K562 (cell line): ENCODE measurements at regions not wholly inside any gene's neighbourhood (a gene's known extent, or its start where the extent isn't known, plus 50 kb on each side); places are given as distances from the start of the nearest gene placed in this dataset.

Experiments used
- ATAC-seq: fragments of 200-7000 bp; cut with Tn5 transposase; 3 replicates; pipeline ENCODE4 v1.9.1; 2020; ENCODE audit warnings: moderate library complexity
- BruUV-seq: library from RNA; stranded (reverse); fragments of 400-500 nt; replicated peaks from 2 replicates; lab custom pipeline; 2021; lab: Mats Ljungman, UMichigan
- CTCF ChIA-PET: fragments of 300-600 bp; formaldehyde crosslinking; extraction: SDS; loops from one replicate; lab custom pipeline; 2021; ENCODE audit warnings: low intra/inter-chr PET ratio; lab: Yijun Ruan, JAX
- POLR2A ChIA-PET: fragments of 300-600, 350-650 bp; sonication (Branson Sonifier 250); formaldehyde crosslinking; extraction: SDS; loops from one replicate; lab custom pipeline; 2021; ENCODE audit warnings: antibody characterized with exemption, inconsistent platforms; lab: Yijun Ruan, JAX
- DNase-seq, 4 experiments: peaks; one replicate each; pipeline versions ENCODE4 v3.0.0 to v3.0.0-alpha.2; 2011 to 2018; ENCODE audit warnings: low spot score in 3 of 4, mixed read lengths in 3 of 4; ENCODE audit errors: extremely low read depth in 1 of 4
- FAIRE-seq: peaks from 2 replicates; lab custom pipeline; 2011; peaks lifted over from hg19 to GRCh38; lab: Jason Lieb, UNC
- H2AFZ ChIP-seq: 2 replicates; pipeline ENCODE4 v1.6.0; 2011; ENCODE audit warnings: low read depth, low read length, control low read depth, inconsistent platforms
- H3K27ac ChIP-seq: fragments of 200-600 bp; 3 replicates; pipeline ENCODE4 v1.8.0; 2011; ENCODE audit warnings: low read depth, mild to moderate bottlenecking, control low read depth, inconsistent platforms, low read length, moderate library complexity, mixed read lengths; ENCODE audit errors: extremely low read depth
- H3K27me3 ChIP-seq, 2 experiments: fragments of 300-600 bp in 1 of 2; 2 replicates in 1 of 2; 3 replicates in 1 of 2; pipeline versions ENCODE4 v1.6.0 to v1.8.0; 2011; ENCODE audit warnings: inconsistent platforms in 2 of 2, low read length in 2 of 2, mild to moderate bottlenecking in 1 of 2, mixed read lengths in 1 of 2, moderate library complexity in 1 of 2; ENCODE audit not compliant: control insufficient read depth in 2 of 2, insufficient read depth in 2 of 2
- H3K36me3 ChIP-seq: fragments of 300-600 bp; 3 replicates; pipeline ENCODE4 v1.8.0; 2011; ENCODE audit warnings: mild to moderate bottlenecking, low read length, inconsistent platforms; ENCODE audit not compliant: control insufficient read depth, insufficient read depth
- H3K4me1 ChIP-seq, 2 experiments: fragments of 200-600 bp in 1 of 2; replicated peaks in 1 of 2; 2 replicates in 1 of 2; 3 replicates in 1 of 2; pipeline versions ENCODE4 v1.5.1 to v1.8.0; 2011; ENCODE audit warnings: inconsistent platforms in 2 of 2, low read length in 2 of 2, mild to moderate bottlenecking in 1 of 2, mixed read lengths in 1 of 2, moderate library complexity in 1 of 2; ENCODE audit not compliant: control insufficient read depth in 2 of 2, insufficient read depth in 2 of 2
- H3K4me2 ChIP-seq: 2 replicates; pipeline ENCODE4 v1.6.1; 2011; ENCODE audit warnings: low read length, control low read depth, inconsistent platforms, mixed read lengths; ENCODE audit not compliant: insufficient read depth
- H3K4me3 ChIP-seq: fragments of 200-600 bp; sonication (generic), shearing (Covaris generic); 2 replicates; pipeline ENCODE4 v1.5.1; 2016; ENCODE audit warnings: control low read depth, inconsistent platforms
- H3K79me2 ChIP-seq: fragments of 200-600 bp; 3 replicates; pipeline ENCODE4 v1.8.0; 2011; ENCODE audit warnings: low read length, inconsistent platforms; ENCODE audit not compliant: control insufficient read depth, insufficient read depth
- H3K9ac ChIP-seq, 2 experiments: 2 replicates each; pipeline versions ENCODE4 v1.6.0 to v1.6.1; 2011; ENCODE audit warnings: low read depth in 2 of 2, low read length in 2 of 2, control low read depth in 1 of 2, inconsistent platforms in 1 of 2, mild to moderate bottlenecking in 1 of 2, mixed read lengths in 1 of 2; ENCODE audit not compliant: insufficient read depth in 1 of 2
- H3K9me1 ChIP-seq: one replicate; pipeline ENCODE4 v1.6.0; 2011; ENCODE audit warnings: inconsistent platforms, mild to moderate bottlenecking, low read length, moderate library complexity; ENCODE audit not compliant: control insufficient read depth, insufficient read depth
- H3K9me3 ChIP-seq: replicated peaks from 2 replicates; pipeline ENCODE4 v1.5.1; 2011; ENCODE audit warnings: low read depth, low read length, inconsistent platforms; ENCODE audit not compliant: control insufficient read depth, insufficient read depth
- H4K20me1 ChIP-seq: replicated peaks from 2 replicates; pipeline ENCODE4 v1.6.1; 2011; ENCODE audit warnings: low read length, inconsistent platforms, mixed read lengths; ENCODE audit not compliant: control insufficient read depth, insufficient read depth
- ATF6 ChIP-seq: sonication (generic); formaldehyde crosslinking; IDR thresholded peaks from 2 replicates; pipeline ENCODE4 v1.4.0; 2020; ENCODE audit warnings: mild to moderate bottlenecking, missing genetic modification reagents
- CBX2 ChIP-seq: fragments of 200-600 bp; sonication (generic); IDR thresholded peaks from one replicate; pipeline ENCODE4 v1.6.1; 2012; ENCODE audit warnings: mild to moderate bottlenecking, low read length, inconsistent platforms; ENCODE audit not compliant: insufficient read depth, poor library complexity, severe bottlenecking
- HDGF ChIP-seq: fragments of 450-650 bp; IDR thresholded peaks from 2 replicates; pipeline ENCODE4 v1.6.1; 2016
- HSF4 ChIP-seq: fragments of 250-450 bp; sonication (Bioruptor Pico); IDR thresholded peaks from 2 replicates; pipeline ENCODE4 v2.1.2; 2022; ENCODE audit warnings: mild to moderate bottlenecking, moderate library complexity, borderline replicate concordance
- KDM2B ChIP-seq: fragments of 250-450 bp; sonication (Bioruptor Pico); IDR thresholded peaks from 2 replicates; pipeline ENCODE4 v1.8.0; 2021; ENCODE audit warnings: mild to moderate bottlenecking, moderate library complexity
- MCM3 ChIP-seq: fragments of 450-650 bp; IDR thresholded peaks from 2 replicates; pipeline ENCODE4 v1.6.1; 2016
- MLX ChIP-seq, 2 experiments: fragments of 450-650 bp in 1 of 2; sonication (generic) in 1 of 2; formaldehyde crosslinking; conservative IDR thresholded peaks; 2 replicates each; pipeline versions ENCODE4 v1.4.0 to v1.8.1; 2020 to 2022; ENCODE audit warnings: mild to moderate bottlenecking in 1 of 2, missing genetic modification reagents in 1 of 2
- NCOR1 ChIP-seq: fragments of 450-650 bp; IDR thresholded peaks from 2 replicates; pipeline ENCODE4 v1.6.1; 2016; ENCODE audit warnings: mild to moderate bottlenecking, moderate library complexity
- NR2F6 ChIP-seq: fragments of 450-650 bp; formaldehyde crosslinking; IDR thresholded peaks from 2 replicates; pipeline ENCODE4 v1.4.0; 2020; ENCODE audit warnings: mild to moderate bottlenecking
- POLR2H ChIP-seq: IDR thresholded peaks from 2 replicates; pipeline ENCODE4 v1.6.1; 2016; ENCODE audit warnings: missing genetic modification characterization, low read depth, mild to moderate bottlenecking, control low read depth, missing compliant biosample characterization, moderate library complexity
- PTBP1 ChIP-seq: fragments of 200-400 bp; formaldehyde crosslinking; IDR thresholded peaks from 2 replicates; pipeline ENCODE4 v1.6.1; 2017; ENCODE audit warnings: low read depth, low read length
- SPI1 ChIP-seq: IDR thresholded peaks from 2 replicates; pipeline ENCODE4 v1.6.1; 2011; ENCODE audit warnings: low read depth, low read length, control low read depth, borderline replicate concordance
- TAL1 ChIP-seq: fragments of 450-650 bp; IDR thresholded peaks from 2 replicates; pipeline ENCODE4 v1.6.1; 2016; ENCODE audit warnings: mild to moderate bottlenecking
- TOE1 ChIP-seq, 2 experiments: fragments of 450-650 bp in 1 of 2; sonication (generic) in 1 of 2; formaldehyde crosslinking in 1 of 2; IDR thresholded peaks; 2 replicates each; pipeline versions ENCODE4 v1.7.1 to v1.8.0; 2016 to 2022; ENCODE audit warnings: borderline replicate concordance in 2 of 2, mild to moderate bottlenecking in 2 of 2, antibody characterized with exemption in 1 of 2, inconsistent platforms in 1 of 2, low read depth in 1 of 2, missing genetic modification reagents in 1 of 2, moderate library complexity in 1 of 2
- WHSC1 ChIP-seq: IDR thresholded peaks from one replicate; pipeline ENCODE4 v1.6.1; 2012; ENCODE audit warnings: low read length, control low read depth, inconsistent platforms
- ZNF3 ChIP-seq: fragments of 250-450 bp; sonication (Bioruptor Pico); IDR thresholded peaks from 2 replicates; pipeline ENCODE4 v1.5.0; 2021; ENCODE audit warnings: mild to moderate bottlenecking, moderate library complexity
- WGBS: fragments of 100-300 bp; shearing (Covaris generic); methylation state at CpG from one replicate; pipeline ENCODE4 v1.1.6; 2016; ENCODE audit warnings: low coverage, mixed read lengths; ENCODE audit not compliant: insufficient coverage; ENCODE audit errors: missing lambda C conversion rate; 5-methylcytosine and 5-hydroxymethylcytosine counted together
- in situ Hi-C: fragments of 300-500 bp; cut with MboI; formaldehyde crosslinking; loops from 4 replicates; pipeline ENCODE4 v1.15.0; 2018; ENCODE audit warnings: inconsistent platforms, mixed read lengths
- intact Hi-C: fragments of 100-400 bp; cut with micrococcal nuclease; formaldehyde crosslinking; loops from 2 replicates; pipeline ENCODE4 v1.14.2; 2022
- TF ChIP-seq, protein P1 (sequence below): IDR thresholded peaks from 2 replicates; pipeline ENCODE4 v1.6.1; 2014; ENCODE audit warnings: antibody characterized with exemption

- no peak for TF ChIP-seq NR2F6 (CRISPR knock-in tag)
- TF ChIP-seq ZNF3 (CRISPR knock-in tag), result no peak
- no peak for TF ChIP-seq NCOR1
- no peak for TF ChIP-seq MCM3
- no peak for TF ChIP-seq KDM2B (CRISPR knock-in tag)
- no peak for TF ChIP-seq PTBP1
- TF ChIP-seq WHSC1, result no peak
- TF ChIP-seq ATF6 (CRISPR knock-in tag), result no peak
- no peak for TF ChIP-seq POLR2H (tag)
- no peak for TF ChIP-seq CBX2
- TF ChIP-seq SPI1, result no peak
- no peak for TF ChIP-seq HSF4 (CRISPR knock-in tag)
These were observed 307.7 kb upstream of the SEMA6D start (continued) for GRCh38 chr15:47409600-47409999.

GRCh38 chr15:47410247-47410646 lies 307.1 kb upstream of the SEMA6D start:
- Histone ChIP-seq H4K20me1 (no peaks in the 10 kb centered on the region), H3K27ac (no peak overlapping the region), H3K9me3 (no peaks in the 10 kb centered on the region), H3K9me1 (no peaks in the 10 kb centered on the region), H2AFZ (no peak overlapping the region), H3K9ac (no peak overlapping the region), H3K4me1 (no peaks in the 10 kb centered on the region), H3K36me3 (no peaks in the 10 kb centered on the region), H3K4me2 (no peak overlapping the region), H3K79me2 (no peaks in the 10 kb centered on the region), H3K4me3 (no peak overlapping the region), H3K27me3 (no peaks in the 10 kb centered on the region)
- no peak for FAIRE-seq
- 2% methylated on average over 3 of the region's 3 CpGs for WGBS
- in situ Hi-C loops (no loop called here), intact Hi-C loops (no loop called here)
- ATAC-seq, result no peak
- CTCF ChIA-PET, result no interaction called here
- no TSS peak for BruUV-seq
- POLR2A ChIA-PET, result no interaction called here
- DNase-seq, result no peak
- TF ChIP-seq HDGF, result no peak
- TF ChIP-seq PTBP1, result no peak
- TF ChIP-seq MLX (CRISPR knock-in tag; conservative IDR thresholded peaks at IDR 0.05), result no peak
- TF ChIP-seq, protein P1, sequence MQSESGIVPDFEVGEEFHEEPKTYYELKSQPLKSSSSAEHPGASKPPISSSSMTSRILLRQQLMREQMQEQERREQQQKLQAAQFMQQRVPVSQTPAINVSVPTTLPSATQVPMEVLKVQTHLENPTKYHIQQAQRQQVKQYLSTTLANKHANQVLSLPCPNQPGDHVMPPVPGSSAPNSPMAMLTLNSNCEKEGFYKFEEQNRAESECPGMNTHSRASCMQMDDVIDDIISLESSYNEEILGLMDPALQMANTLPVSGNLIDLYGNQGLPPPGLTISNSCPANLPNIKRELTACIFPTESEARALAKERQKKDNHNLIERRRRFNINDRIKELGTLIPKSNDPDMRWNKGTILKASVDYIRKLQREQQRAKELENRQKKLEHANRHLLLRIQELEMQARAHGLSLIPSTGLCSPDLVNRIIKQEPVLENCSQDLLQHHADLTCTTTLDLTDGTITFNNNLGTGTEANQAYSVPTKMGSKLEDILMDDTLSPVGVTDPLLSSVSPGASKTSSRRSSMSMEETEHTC, result no peak
- no peak for TF ChIP-seq TOE1 (IDR thresholded peaks at IDR 0.05; ENCODE audit: borderline replicate concordance)
- TF ChIP-seq TOE1 (CRISPR knock-in tag; IDR thresholded peaks at IDR 0.05; ENCODE audit: borderline replicate concordance, low read depth), result no peak
- no peak for TF ChIP-seq TAL1
